H1 (cell line): ENCODE measurements at regions not wholly inside any gene's neighbourhood (a gene's known extent, or its start where the extent isn't known, plus 50 kb on each side); places are given as distances from the start of the nearest gene placed in this dataset.

Source experiments
- CTCF ChIA-PET: fragments of 300-600 bp; sonication (Branson Sonifier 250); formaldehyde crosslinking; loops from one replicate; lab custom pipeline; 2021; ENCODE audit not compliant: partially characterized antibody; lab: Charles Lee
- POLR2A ChIA-PET: fragments of 300-600 bp; sonication (Branson Sonifier 250); formaldehyde crosslinking; loops from one replicate; lab custom pipeline; 2021; ENCODE audit warnings: inconsistent platforms; ENCODE audit not compliant: partially characterized antibody; lab: Charles Lee
- DNase-seq, 2 experiments: peaks; one replicate each; pipeline versions ENCODE4 v3.0.0 to v3.0.0-alpha.2; 2010 to 2022; ENCODE audit warnings: low spot score in 2 of 2, low read depth in 1 of 2, mixed read lengths in 1 of 2
- FAIRE-seq: peaks from 2 replicates; lab custom pipeline; 2011; peaks lifted over from hg19 to GRCh38; lab: Jason Lieb, UNC
- H2AFZ ChIP-seq: 2 replicates; pipeline ENCODE4 v1.8.1; 2012; ENCODE audit warnings: low read length, inconsistent platforms
- H2AK5ac ChIP-seq: 2 replicates; pipeline ENCODE4 v1.6.1; 2013; ENCODE audit warnings: low read depth, low read length
- H2BK120ac ChIP-seq: replicated peaks from 2 replicates; pipeline ENCODE3; 2013; ENCODE audit warnings: low read depth, low read length, inconsistent platforms
- H2BK12ac ChIP-seq: 2 replicates; pipeline ENCODE4 v1.6.1; 2013; ENCODE audit warnings: low read depth, low read length
- H2BK15ac ChIP-seq: 2 replicates; pipeline ENCODE4 v1.6.1; 2013; ENCODE audit warnings: low read length
- H2BK20ac ChIP-seq: 2 replicates; pipeline ENCODE4 v1.6.1; 2013; ENCODE audit warnings: low read length
- H2BK5ac ChIP-seq: 2 replicates; pipeline ENCODE4 v1.6.1; 2013; ENCODE audit warnings: low read depth, low read length
- H3K14ac ChIP-seq: 2 replicates; pipeline ENCODE4 v1.6.1; 2013; ENCODE audit warnings: inconsistent platforms; ENCODE audit not compliant: insufficient read length
- H3K18ac ChIP-seq: 2 replicates; pipeline ENCODE4 v1.6.1; 2013; ENCODE audit warnings: low read length; ENCODE audit errors: extremely low read depth
- H3K23ac ChIP-seq: 2 replicates; pipeline ENCODE4 v1.6.1; 2013; ENCODE audit warnings: inconsistent platforms; ENCODE audit not compliant: insufficient read length
- H3K23me2 ChIP-seq: 2 replicates; pipeline ENCODE4 v1.6.1; 2013; ENCODE audit warnings: low read depth, low read length
- H3K27ac ChIP-seq: 2 replicates; pipeline ENCODE4 v1.6.1; 2011; ENCODE audit warnings: low read depth, low read length, inconsistent platforms
- H3K27me3 ChIP-seq, 4 experiments: replicated peaks in 1 of 4; 1 replicate in 1 of 4; 2 replicates in 3 of 4; pipeline versions ENCODE4 v1.6.1 to v1.8.1; 2011 to 2013; ENCODE audit warnings: low read length in 3 of 4, mild to moderate bottlenecking in 3 of 4, inconsistent platforms in 2 of 4, mixed read lengths in 2 of 4, moderate library complexity in 1 of 4; ENCODE audit not compliant: control insufficient read depth in 3 of 4, insufficient read depth in 3 of 4; ENCODE audit errors: extremely low read depth in 1 of 4
- H3K36me3 ChIP-seq, 4 experiments: 2 replicates each; pipeline versions ENCODE4 v1.6.1 to v1.8.1; 2011 to 2013; ENCODE audit warnings: mild to moderate bottlenecking in 4 of 4, low read length in 3 of 4, moderate library complexity in 2 of 4, control low read depth in 1 of 4, inconsistent platforms in 1 of 4; ENCODE audit not compliant: insufficient read depth in 4 of 4, control insufficient read depth in 2 of 4
- H3K4ac ChIP-seq: replicated peaks from 2 replicates; pipeline ENCODE3; 2013; ENCODE audit warnings: low read length, low read depth, mixed read lengths, inconsistent platforms; ENCODE audit not compliant: insufficient read length
- H3K4me1 ChIP-seq, 4 experiments: replicated peaks in 1 of 4; 1 replicate in 1 of 4; 2 replicates in 3 of 4; pipeline versions ENCODE4 v1.6.1 to v1.8.1; 2011 to 2013; ENCODE audit warnings: low read length in 3 of 4, inconsistent platforms in 2 of 4, mixed read lengths in 1 of 4; ENCODE audit not compliant: insufficient read depth in 4 of 4, control insufficient read depth in 3 of 4
- H3K4me2 ChIP-seq, 2 experiments: 2 replicates each; pipeline versions ENCODE4 v1.6.1 to v1.8.1; 2011 to 2013; ENCODE audit warnings: low read depth in 2 of 2, low read length in 2 of 2, control low read depth in 1 of 2, inconsistent platforms in 1 of 2, mild to moderate bottlenecking in 1 of 2; ENCODE audit not compliant: insufficient read depth in 1 of 2
- H3K4me3 ChIP-seq, 4 experiments: fragments of 200-600, 300-600 bp in 1 of 4; sonication (generic), shearing (Covaris generic), sonication (Bioruptor Twin) in 1 of 4; 2 replicates each; pipeline versions ENCODE4 v1.5.1 to v1.8.1; 2011 to 2016; ENCODE audit warnings: low read length in 4 of 4, low read depth in 3 of 4, control low read depth in 2 of 4, inconsistent platforms in 2 of 4, mild to moderate bottlenecking in 2 of 4, mixed read lengths in 1 of 4, moderate library complexity in 1 of 4; ENCODE audit not compliant: insufficient read depth in 2 of 4; ENCODE audit errors: extremely low read depth in 1 of 4
- H3K56ac ChIP-seq: replicated peaks from 2 replicates; pipeline ENCODE3; 2013; ENCODE audit warnings: low read depth, mild to moderate bottlenecking, mixed read lengths, low read length, inconsistent platforms; ENCODE audit not compliant: insufficient read length
- H3K79me1 ChIP-seq: 2 replicates; pipeline ENCODE4 v1.6.1; 2013; ENCODE audit warnings: low read depth, low read length, control low read depth
- H3K79me2 ChIP-seq, 2 experiments: 2 replicates each; pipeline versions ENCODE4 v1.6.1 to v1.8.1; 2012 to 2013; ENCODE audit warnings: low read length in 2 of 2, mild to moderate bottlenecking in 2 of 2, inconsistent platforms in 1 of 2; ENCODE audit not compliant: insufficient read depth in 2 of 2, control insufficient read depth in 1 of 2
- H3K9ac ChIP-seq, 4 experiments: replicated peaks in 1 of 4; 1 replicate in 1 of 4; 2 replicates in 3 of 4; pipeline versions ENCODE4 v1.6.1 to v1.8.1; 2011 to 2013; ENCODE audit warnings: low read depth in 3 of 4, low read length in 3 of 4, control low read depth in 2 of 4, mild to moderate bottlenecking in 2 of 4, moderate library complexity in 2 of 4, inconsistent platforms in 1 of 4; ENCODE audit errors: extremely low read depth in 1 of 4
- H3K9me3 ChIP-seq, 2 experiments: 2 replicates each; pipeline versions ENCODE4 v1.6.1 to v1.8.1; 2012 to 2013; ENCODE audit warnings: mild to moderate bottlenecking in 2 of 2, moderate library complexity in 2 of 2, control low read depth in 1 of 2, inconsistent platforms in 1 of 2, low read depth in 1 of 2, low read length in 1 of 2, mixed read lengths in 1 of 2; ENCODE audit not compliant: insufficient read depth in 2 of 2
- H4K20me1 ChIP-seq, 2 experiments: replicated peaks in 1 of 2; 2 replicates each; pipeline versions ENCODE3 to v1.8.1; 2011 to 2013; ENCODE audit warnings: inconsistent platforms in 2 of 2, low read length in 2 of 2, mild to moderate bottlenecking in 1 of 2; ENCODE audit not compliant: insufficient read depth in 2 of 2, control insufficient read depth in 1 of 2
- H4K5ac ChIP-seq: 2 replicates; pipeline ENCODE4 v1.6.1; 2013; ENCODE audit warnings: low read length, low read depth, mixed read lengths, inconsistent platforms; ENCODE audit not compliant: insufficient read length
- H4K8ac ChIP-seq: 2 replicates; pipeline ENCODE4 v1.8.0; 2013; ENCODE audit warnings: mild to moderate bottlenecking, moderate library complexity, low read length, inconsistent platforms; ENCODE audit not compliant: insufficient read depth; ENCODE audit errors: extremely low read depth
- H4K91ac ChIP-seq: replicated peaks from 2 replicates; pipeline ENCODE3; 2013; ENCODE audit warnings: low read length, mixed read lengths, inconsistent platforms; ENCODE audit not compliant: insufficient read length
- KDM5A ChIP-seq: fragments of 200-600 bp; IDR thresholded peaks from 2 replicates; pipeline ENCODE4 v1.7.1; 2012; ENCODE audit warnings: mild to moderate bottlenecking, low read length, inconsistent platforms, mixed read lengths
- WGBS, 2 experiments: shearing (Covaris generic) in 1 of 2; methylation state at CpG; one replicate each; pipeline versions ENCODE4 v1.1.6 to v1.1.7; 2013 to 2015; ENCODE audit warnings: low lambda C conversion rate in 2 of 2, mixed read lengths in 2 of 2, inconsistent platforms in 1 of 2, low coverage in 1 of 2, missing lambda C conversion rate in 1 of 2; ENCODE audit not compliant: insufficient replicate concordance in 2 of 2, insufficient coverage in 1 of 2, insufficient read length in 1 of 2; ENCODE audit errors: extremely low coverage in 1 of 2, missing lambda C conversion rate in 1 of 2; 5-methylcytosine and 5-hydroxymethylcytosine counted together

GRCh38 chr16:5938607-5939006, 841.0 kb upstream of the EEF2KMT start:
- Histone ChIP-seq H3K23me2 (peaks cover 1% of the 10 kb centered on the region; the same call in 1 of the 2 replicates), H3K9me3 (peaks cover 13 to 14% of the 10 kb centered on the region in 2 experiments), H3K4me2 (no peak overlapping the region), H3K56ac (no peak overlapping the region), H3K4me3 (no peak overlapping the region), H3K14ac (no peak overlapping the region), H2BK20ac (no peak overlapping the region), H2BK15ac (no peak overlapping the region), H2BK12ac (no peak overlapping the region), H2BK5ac (no peak overlapping the region), H2BK120ac (no peak overlapping the region), H3K27ac (no peak overlapping the region), H2AK5ac (no peak overlapping the region), H3K79me1 (no peaks in the 10 kb centered on the region), H3K36me3 (peaks cover 0 to 2% (median 0%) of the 10 kb centered on the region in 4 experiments; a peak in 2 of 8 replicates), H3K4ac (no peak overlapping the region), H3K4me1 (peaks cover 0 to 3% (median 0%) of the 10 kb centered on the region in 4 experiments; a peak in 2 of 7 replicates), H2AFZ (no peak overlapping the region), H3K23ac (no peak overlapping the region), H4K8ac (no peak overlapping the region), H4K5ac (no peak overlapping the region), H3K27me3 (no peaks in the 10 kb centered on the region; a peak in 1 of 7 replicates), H3K18ac (no peak overlapping the region), H3K79me2 (no peaks in the 10 kb centered on the region), H3K9ac (no peak overlapping the region), H4K20me1 (no peaks in the 10 kb centered on the region), H4K91ac (no peak overlapping the region)
- ChIA-PET CTCF (interaction anchor here (0.8 to 2.6 kb wide), 4 partner anchors 22 to 323 kb away, joined by 3 to 5 read pairs (median 3); no protein-coding TSS in a partner anchor), POLR2A (no interaction called here)
- no peak for TF ChIP-seq KDM5A
- FAIRE-seq (no peak), DNase-seq (no peak)
- 85% methylated on average over 1 of the region's 1 CpG; no CpG with 5 or more reads in 1 of the 2 experiments for WGBS, 2 experiments
